Loucy (cell line): ENCODE measurements at regions not wholly inside any gene's neighbourhood (a gene's known extent, or its start where the extent isn't known, plus 50 kb on each side); places are given as distances from the start of the nearest gene placed in this dataset.

ENCODE experiments used
- CTCF ChIP-seq: fragments of 200-600 bp; sonication (generic); conservative IDR thresholded peaks from 2 replicates; pipeline ENCODE4 v1.5.1; 2014; ENCODE audit warnings: mild to moderate bottlenecking, antibody characterized with exemption, low read length
- EZH2phosphoT487 ChIP-seq: fragments of 200-600 bp; IDR thresholded peaks from 2 replicates; pipeline ENCODE4 v1.6.1; 2018; ENCODE audit warnings: antibody characterized with exemption, mild to moderate bottlenecking, moderate library complexity, borderline replicate concordance

DNA sequence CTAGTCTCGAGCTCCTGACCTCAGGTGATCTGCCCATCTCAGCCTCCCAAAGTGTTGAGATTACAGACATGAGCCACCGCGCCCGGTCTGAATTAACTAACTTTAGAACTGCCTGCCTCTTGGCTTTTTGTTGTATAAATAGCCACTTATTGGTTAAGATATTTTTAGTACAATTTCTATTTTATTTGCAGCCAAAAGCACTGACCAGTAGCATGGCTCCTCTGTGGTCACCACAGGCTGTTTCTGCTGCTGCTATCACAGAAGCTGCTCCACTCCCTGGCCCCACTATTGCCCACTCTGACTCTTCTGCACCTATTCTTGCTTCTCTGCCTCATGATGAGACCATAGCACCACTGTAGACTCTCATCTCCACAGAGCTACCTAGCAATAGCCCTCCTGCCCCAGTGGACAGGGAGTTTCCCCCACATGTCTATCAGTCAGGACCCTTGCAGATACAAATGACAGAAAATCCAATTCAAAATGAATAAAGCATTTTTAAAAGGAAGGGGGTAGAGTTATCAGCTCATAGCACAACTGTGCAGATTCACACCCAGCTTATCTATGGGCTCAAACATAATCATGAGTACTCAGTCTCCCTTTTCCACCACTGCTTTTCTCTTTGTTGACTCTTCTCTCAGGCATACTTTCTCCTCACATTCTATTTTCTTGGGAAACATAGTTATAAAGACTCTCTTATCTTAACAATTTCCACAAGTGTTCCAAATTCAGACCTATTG, 151.8 kb upstream of the EPB41L4A start:
- TF ChIP-seq CTCF (no peak), EZH2phosphoT487 (no peak)
